ENCODE measurements at regions not wholly inside any gene's neighbourhood (a gene's known extent, or its start where the extent isn't known, plus 50 kb on each side); places are given as distances from the start of the nearest gene placed in this dataset.
"Not testable (repeated sequence)": the region's sequence is repeated elsewhere in the genome, so short reads cannot be mapped to it uniquely, and the experiment has no call there.

GRCh38 chr20:23299673-23300050 is 50.9 kb upstream of the NXT1 start:
- DNase-seq (ENCODE audit: low read depth): no peak

- no peak for DNase-seq (ENCODE audit: low read depth)
Observed at GRCh38 chr20:23298926-23299672, 51.5 kb upstream of the NXT1 start.

- no peak for DNase-seq (ENCODE audit: low read depth)
Observed at GRCh38 chr20:23298155-23298554, 52.4 kb upstream of the NXT1 start.

GRCh38 chr20:23296841-23297701 is 53.5 kb upstream of the NXT1 start:
- DNase-seq (ENCODE audit: low read depth): no peak

- DNase-seq (ENCODE audit: low read depth): no peak
Observed at GRCh38 chr20:23295934-23296333, 54.7 kb upstream of the NXT1 start.

- DNase-seq (ENCODE audit: low read depth): no peak
Observed at GRCh38 chr20:23294671-23295070, 55.9 kb upstream of the NXT1 start.

GRCh38 chr20:23294166-23294565 is 56.4 kb upstream of the NXT1 start:
- DNase-seq (ENCODE audit: low read depth): no peak

- no peak for DNase-seq (ENCODE audit: low read depth)
Observed at GRCh38 chr20:23293689-23294088, 56.9 kb upstream of the NXT1 start.

GRCh38 chr20:23292311-23292710 is 58.3 kb upstream of the NXT1 start:
- not testable (repeated sequence) for DNase-seq (ENCODE audit: low read depth)

GRCh38 chr20:23291575-23292240 is 58.9 kb upstream of the NXT1 start:
- no peak for DNase-seq (ENCODE audit: low read depth)

- no peak for DNase-seq (ENCODE audit: low read depth)
Observed at GRCh38 chr20:23290761-23291574, 59.6 kb upstream of the NXT1 start.

GRCh38 chr20:23289724-23290395 is 60.7 kb upstream of the NXT1 start:
- no peak for DNase-seq (ENCODE audit: low read depth)

- no peak for DNase-seq (ENCODE audit: low read depth)
Observed at GRCh38 chr20:23289249-23289648, 61.3 kb upstream of the NXT1 start.

- DNase-seq (ENCODE audit: low read depth): no peak
Observed at GRCh38 chr20:23287354-23288190, 63.0 kb upstream of the NXT1 start.

GRCh38 chr20:23286346-23286745 is 64.2 kb upstream of the NXT1 start:
- no peak for DNase-seq (ENCODE audit: low read depth)

- no peak for DNase-seq (ENCODE audit: low read depth)
Observed at GRCh38 chr20:23285536-23285935, 65.1 kb upstream of the NXT1 start.

- DNase-seq (ENCODE audit: low read depth): no peak
Observed at GRCh38 chr20:23284009-23284408, 66.6 kb upstream of the NXT1 start.

GRCh38 chr20:23283096-23283850 is 67.3 kb upstream of the NXT1 start:
- no peak for DNase-seq (ENCODE audit: low read depth)

- no peak for DNase-seq (ENCODE audit: low read depth)
Observed at GRCh38 chr20:23282546-23282945, 68.0 kb upstream of the NXT1 start.

GRCh38 chr20:23282111-23282510 is 68.5 kb upstream of the NXT1 start:
- DNase-seq (ENCODE audit: low read depth): no peak
